MCF 10A (cell line): ENCODE measurements at regions not wholly inside any gene's neighbourhood (a gene's known extent, or its start where the extent isn't known, plus 50 kb on each side); places are given as distances from the start of the nearest gene placed in this dataset.
"Not testable (repeated sequence)": the region's sequence is repeated elsewhere in the genome, so short reads cannot be mapped to it uniquely, and the experiment has no call there.

ENCODE experiments used
- BruUV-seq: library from RNA; stranded (reverse); fragments of 400-500 nt; replicated peaks from 2 replicates; lab custom pipeline; 2021; lab: Mats Ljungman, UMichigan
- CTCF ChIA-PET: fragments of 300-600 bp; sonication (Branson Sonifier 250); formaldehyde crosslinking; extraction: SDS; loops from one replicate; lab custom pipeline; 2021; ENCODE audit warnings: antibody characterized with exemption, inconsistent platforms; lab: Yijun Ruan, JAX
- POLR2A ChIA-PET: fragments of 300-600, 350-650 bp; sonication (Branson Sonifier 250); formaldehyde crosslinking; extraction: SDS; loops from one replicate; lab custom pipeline; 2020; ENCODE audit warnings: antibody characterized with exemption, inconsistent platforms; lab: Yijun Ruan, JAX
- DNase-seq: peaks from one replicate; pipeline ENCODE4 v3.0.0-alpha.2; 2018; ENCODE audit not compliant: unreplicated experiment
- H3K27ac Mint-ChIP-seq: one replicate; pipeline ENCODE4 v1.8.0; 2022; ENCODE audit warnings: mild to moderate bottlenecking, low read depth, mixed read lengths; ENCODE audit not compliant: unreplicated experiment
- H3K27me3 Mint-ChIP-seq: one replicate; pipeline ENCODE4 v1.8.0; 2022; ENCODE audit warnings: mixed read lengths; ENCODE audit not compliant: insufficient read depth, unreplicated experiment
- H3K36me3 Mint-ChIP-seq: one replicate; pipeline ENCODE4 v1.8.0; 2022; ENCODE audit warnings: mild to moderate bottlenecking, moderate library complexity, mixed read lengths; ENCODE audit not compliant: insufficient read depth, unreplicated experiment
- H3K4me1 Mint-ChIP-seq: one replicate; pipeline ENCODE4 v1.8.0; 2022; ENCODE audit warnings: mixed read lengths; ENCODE audit not compliant: insufficient read depth, unreplicated experiment
- H3K4me3 Mint-ChIP-seq: one replicate; pipeline ENCODE4 v1.8.0; 2022; ENCODE audit warnings: mild to moderate bottlenecking, moderate library complexity, mixed read lengths; ENCODE audit not compliant: unreplicated experiment
- H3K9me3 Mint-ChIP-seq: one replicate; pipeline ENCODE4 v1.8.0; 2022; ENCODE audit warnings: mixed read lengths; ENCODE audit not compliant: unreplicated experiment
- CTCF ChIP-seq: fragments of 200-600 bp; IDR thresholded peaks from one replicate; pipeline ENCODE4 v1.8.0; 2022; ENCODE audit warnings: antibody characterized with exemption, mild to moderate bottlenecking; ENCODE audit not compliant: unreplicated experiment
- intact Hi-C: fragments of 100-400 bp; cut with micrococcal nuclease; formaldehyde crosslinking; loops from 2 replicates; pipeline ENCODE4 v1.14.1; 2022

GRCh38 chr1:187936667-187937066 is 1107.9 kb downstream of the PLA2G4A start:
- ChIA-PET CTCF (interaction anchor here (0.6 kb wide), 1 partner anchor 24 kb away, joined by 3 read pairs; no protein-coding TSS in a partner anchor), POLR2A (interaction anchor here (1.4 kb wide), 1 partner anchor 10 kb away, joined by 3 read pairs; no protein-coding TSS in a partner anchor)
- peaks cover 7% of the 10 kb centered on the region for H3K9me3 Mint-ChIP-seq
- intact Hi-C loops: no loop called here
- no peak for DNase-seq
- H3K27ac Mint-ChIP-seq: no peak overlapping the region
- H3K36me3 Mint-ChIP-seq: no peaks in the 10 kb centered on the region
- BruUV-seq: no TSS peak
- no peak overlapping the region for H3K4me3 Mint-ChIP-seq
- no peak for TF ChIP-seq CTCF
- no peaks in the 10 kb centered on the region for H3K27me3 Mint-ChIP-seq
- H3K4me1 Mint-ChIP-seq: no peaks in the 10 kb centered on the region

- no peak for TF ChIP-seq CTCF
- ChIA-PET CTCF (interaction anchor here (4.5 kb wide), 1 partner anchor 10 kb away, joined by 29 read pairs; no protein-coding TSS in a partner anchor), POLR2A (interaction anchor here (0.7 kb wide), 1 partner anchor 19 kb away, joined by 3 read pairs; no protein-coding TSS in a partner anchor)
- BruUV-seq: no TSS peak
- peaks cover 2% of the 10 kb centered on the region for H3K4me1 Mint-ChIP-seq
- no peaks in the 10 kb centered on the region for H3K36me3 Mint-ChIP-seq
- H3K4me3 Mint-ChIP-seq: no peak overlapping the region
- intact Hi-C loops: no loop called here
- H3K27ac Mint-ChIP-seq: no peak overlapping the region
- DNase-seq: no peak
- no peaks in the 10 kb centered on the region for H3K27me3 Mint-ChIP-seq
- peaks cover 7% of the 10 kb centered on the region for H3K9me3 Mint-ChIP-seq
Observed at GRCh38 chr1:187938092-187938491, 1109.3 kb downstream of the PLA2G4A start.

- no peak for TF ChIP-seq CTCF
- H3K27me3 Mint-ChIP-seq: no peaks in the 10 kb centered on the region
- peak; percentile 35 for DNase-seq
- POLR2A ChIA-PET: interaction anchor here (0.6 kb wide), 1 partner anchor 388 kb away, joined by 3 read pairs; no protein-coding TSS in a partner anchor
- BruUV-seq: no TSS peak
- H3K9me3 Mint-ChIP-seq: peaks cover 18% of the 10 kb centered on the region
- no peaks in the 10 kb centered on the region for H3K36me3 Mint-ChIP-seq
- intact Hi-C loops: no loop called here
- H3K4me1 Mint-ChIP-seq: peaks cover 12% of the 10 kb centered on the region
- H3K27ac Mint-ChIP-seq: peak overlapping the region; percentile 3
- CTCF ChIA-PET: interaction anchor here (0.6 to 2.3 kb wide), 3 partner anchors 14 to 492 kb away, joined by 3 to 10 read pairs (median 3); no protein-coding TSS in a partner anchor
- no peak overlapping the region for H3K4me3 Mint-ChIP-seq
Observed at GRCh38 chr1:187942986-187943385, 1114.2 kb downstream of the PLA2G4A start.

- BruUV-seq: no TSS peak
- no peaks in the 10 kb centered on the region for H3K27me3 Mint-ChIP-seq
- H3K9me3 Mint-ChIP-seq: peaks cover 18% of the 10 kb centered on the region
- H3K27ac Mint-ChIP-seq: peak overlapping the region; percentile 3
- H3K36me3 Mint-ChIP-seq: no peaks in the 10 kb centered on the region
- intact Hi-C loops: no loop called here
- DNase-seq: peak; percentile 41
- ChIA-PET POLR2A (no interaction called here), CTCF (interaction anchor here (0.6 to 2.3 kb wide), 3 partner anchors 15 to 498 kb away, joined by 3 to 10 read pairs (median 3); no protein-coding TSS in a partner anchor)
- H3K4me1 Mint-ChIP-seq: peaks cover 12% of the 10 kb centered on the region
- H3K4me3 Mint-ChIP-seq: no peak overlapping the region
- no peak for TF ChIP-seq CTCF
Observed at GRCh38 chr1:187943606-187944403, 1115.1 kb downstream of the PLA2G4A start.

- DNase-seq, BruUV-seq, POLR2A ChIA-PET, H3K4me3 Mint-ChIP-seq, H3K36me3 Mint-ChIP-seq, intact Hi-C loops, H3K27ac Mint-ChIP-seq, H3K27me3 Mint-ChIP-seq: not testable (repeated sequence)
- peaks cover 44% of the 10 kb centered on the region for H3K9me3 Mint-ChIP-seq
- CTCF ChIA-PET: interaction anchor here (0.6 to 1.0 kb wide), 3 partner anchors 18 to 219 kb away, joined by 3 to 7 read pairs (median 4); no protein-coding TSS in a partner anchor
- H3K4me1 Mint-ChIP-seq: peaks cover 12% of the 10 kb centered on the region
Observed at GRCh38 chr1:187946661-187947060, 1117.9 kb downstream of the PLA2G4A start.
